Activated CD8-positive, alpha-beta T cell treated with anti-CD3 and anti-CD28 coated beads, Interleukin-2, amount 10 ng/mL, durations not matched to agents 7 days and 5 days (primary cell): ENCODE measurements at regions not wholly inside any gene's neighbourhood (a gene's known extent, or its start where the extent isn't known, plus 50 kb on each side); places are given as distances from the start of the nearest gene placed in this dataset.

Experiments used
- ATAC-seq: fragments of 150-1000 bp; cut with Tn5 transposase; one replicate; pipeline ENCODE4 v1.10.0; 2021; ENCODE audit warnings: moderate library complexity
- CTCF ChIA-PET: fragments of 350-600 bp; sonication (Branson Sonifier 250); formaldehyde crosslinking; loops from one replicate; lab custom pipeline; 2021; ENCODE audit warnings: antibody characterized with exemption; lab: Charles Lee
- POLR2A ChIA-PET: fragments of 350-600 bp; sonication (Branson Sonifier 250); formaldehyde crosslinking; loops from one replicate; lab custom pipeline; 2021; ENCODE audit warnings: antibody characterized with exemption; lab: Charles Lee
- DNase-seq: peaks from one replicate; pipeline ENCODE4 v3.0.0-alpha.2; 2020
- H3K27ac Mint-ChIP-seq: one replicate; pipeline ENCODE4 v1.8.0; 2021; ENCODE audit warnings: mild to moderate bottlenecking, mixed read lengths
- H3K27me3 Mint-ChIP-seq: one replicate; pipeline ENCODE4 v1.8.0; 2021; ENCODE audit warnings: low read depth, mixed read lengths
- H3K36me3 Mint-ChIP-seq: one replicate; pipeline ENCODE4 v1.8.0; 2021; ENCODE audit warnings: low read depth, mixed read lengths
- H3K4me1 Mint-ChIP-seq: one replicate; pipeline ENCODE4 v1.8.0; 2021; ENCODE audit warnings: low read depth, mixed read lengths
- H3K4me3 Mint-ChIP-seq: one replicate; pipeline ENCODE4 v1.8.0; 2021; ENCODE audit warnings: mild to moderate bottlenecking, mixed read lengths
- H3K9me3 Mint-ChIP-seq: one replicate; pipeline ENCODE4 v1.8.0; 2022; ENCODE audit warnings: mixed read lengths; ENCODE audit not compliant: insufficient read depth

DNA sequence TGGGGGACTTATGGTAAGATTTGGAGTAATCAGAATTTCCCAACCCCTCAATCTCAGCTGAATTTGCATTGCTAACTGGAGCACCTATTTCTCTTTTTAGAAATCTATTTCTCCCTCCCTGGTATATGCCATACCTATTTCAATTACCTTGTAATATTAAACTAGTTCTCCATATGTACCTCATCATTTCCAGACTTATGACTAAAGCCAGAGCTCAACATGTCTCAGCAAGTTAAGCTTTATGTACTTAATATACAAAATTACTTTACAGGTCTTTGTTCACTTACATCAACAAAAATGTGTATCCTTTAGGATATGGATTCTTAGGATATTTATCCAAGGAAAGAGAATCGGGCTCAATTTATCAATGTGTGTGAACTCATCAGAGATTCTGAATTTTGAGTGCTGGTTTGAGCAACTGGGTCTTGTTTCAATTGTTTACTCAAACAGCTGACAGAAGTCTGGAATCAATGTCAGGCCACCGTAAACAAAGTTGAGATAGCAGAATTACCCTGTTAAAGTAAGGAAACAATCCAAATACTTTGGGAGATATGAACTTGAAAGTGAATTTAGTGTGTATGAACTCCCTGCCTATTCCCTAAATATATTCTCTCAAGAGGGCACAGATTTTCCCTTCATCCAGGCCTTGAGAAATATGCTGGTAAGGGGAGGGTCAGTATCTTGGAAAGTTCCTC is 199.6 kb downstream of the VEGFC start:
- DNase-seq (no peak), ATAC-seq (no peak)
- Mint-ChIP-seq H3K27me3 (no peaks in the 10 kb centered on the region), H3K27ac (no peak overlapping the region), H3K4me1 (no peaks in the 10 kb centered on the region), H3K9me3 (no peaks in the 10 kb centered on the region), H3K36me3 (no peaks in the 10 kb centered on the region), H3K4me3 (no peak overlapping the region)
- CTCF ChIA-PET = interaction anchor here (0.8 kb wide), 1 partner anchor 37 kb away, joined by 4 read pairs; no protein-coding TSS in a partner anchor
- POLR2A ChIA-PET = no interaction called here

DNA sequence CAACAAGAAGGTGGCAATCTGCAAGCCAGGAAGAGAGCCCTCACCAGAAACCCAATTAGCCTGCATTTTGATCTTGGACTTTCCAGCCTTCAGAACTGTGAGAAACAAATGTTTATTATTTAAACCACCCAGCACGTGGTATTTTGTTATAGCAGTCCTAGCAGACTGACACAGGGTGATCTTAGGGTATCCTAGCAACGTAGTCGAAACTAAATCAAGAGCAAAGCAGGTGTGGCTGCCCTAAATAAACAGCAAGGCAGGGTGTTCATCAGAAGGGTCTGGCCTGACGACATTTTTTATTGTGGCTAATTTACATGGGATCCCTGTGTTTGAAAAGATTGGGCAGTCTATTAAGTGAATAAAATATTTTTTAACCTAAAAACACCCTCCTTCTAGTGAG is 198.8 kb downstream of the VEGFC start:
- Mint-ChIP-seq H3K4me1 (no peaks in the 10 kb centered on the region), H3K36me3 (no peaks in the 10 kb centered on the region), H3K27me3 (no peaks in the 10 kb centered on the region), H3K4me3 (no peak overlapping the region), H3K27ac (no peak overlapping the region), H3K9me3 (no peaks in the 10 kb centered on the region)
- ATAC-seq = no peak
- ChIA-PET CTCF (no interaction called here), POLR2A (no interaction called here)
- no peak for DNase-seq

DNA sequence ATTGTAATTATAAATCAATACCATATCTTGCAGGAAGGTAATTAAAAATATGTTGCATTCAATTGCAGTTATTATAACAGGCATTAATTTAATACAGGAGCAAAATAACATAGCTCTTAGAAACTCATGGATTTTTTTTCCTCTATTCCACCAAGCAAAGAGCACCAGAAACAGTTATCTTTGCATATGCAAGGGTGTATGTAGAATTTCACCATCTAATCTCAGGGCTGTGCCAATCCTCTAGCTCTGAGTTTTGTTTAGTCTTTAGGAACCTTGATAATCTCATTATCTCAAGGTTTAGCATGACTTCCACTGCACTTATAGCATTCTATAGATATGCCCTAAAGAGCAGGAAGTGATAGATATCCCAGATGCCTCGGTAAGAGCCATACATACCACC is 197.5 kb downstream of the VEGFC start:
- Mint-ChIP-seq H3K4me1 (no peaks in the 10 kb centered on the region), H3K27me3 (no peaks in the 10 kb centered on the region), H3K9me3 (no peaks in the 10 kb centered on the region), H3K36me3 (no peaks in the 10 kb centered on the region), H3K4me3 (no peak overlapping the region), H3K27ac (no peak overlapping the region)
- CTCF ChIA-PET = no interaction called here
- POLR2A ChIA-PET = no interaction called here
- DNase-seq (no peak), ATAC-seq (no peak)

DNA sequence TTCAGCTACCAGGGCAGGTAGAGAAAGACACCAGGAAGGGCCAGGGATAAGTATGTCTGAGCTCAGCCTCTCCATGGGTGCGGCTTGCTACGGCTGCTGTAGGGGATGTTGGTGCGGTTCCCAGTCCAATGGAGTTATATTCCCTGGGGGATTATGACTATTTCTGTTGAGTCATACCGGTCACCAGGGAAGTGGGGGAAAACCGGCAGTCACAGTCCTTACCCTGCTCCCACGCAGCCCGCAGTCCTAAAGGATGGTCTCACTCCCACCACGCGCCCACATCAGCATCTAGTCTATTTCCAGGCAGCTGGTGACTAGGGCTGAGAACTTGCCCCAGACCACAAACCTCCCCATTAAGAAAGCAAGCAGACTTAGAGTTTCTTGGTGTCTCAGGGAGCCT is 191.6 kb downstream of the VEGFC start:
- no peaks in the 10 kb centered on the region for H3K36me3 Mint-ChIP-seq
- H3K9me3 Mint-ChIP-seq = no peaks in the 10 kb centered on the region
- no peaks in the 10 kb centered on the region for H3K4me1 Mint-ChIP-seq
- H3K4me3 Mint-ChIP-seq = no peak overlapping the region
- ChIA-PET POLR2A (no interaction called here), CTCF (interaction anchor here (0.7 kb wide), 2 partner anchors 8 to 44 kb away, joined by 3 to 4 read pairs; no protein-coding TSS in a partner anchor)
- H3K27me3 Mint-ChIP-seq = no peaks in the 10 kb centered on the region
- DNase-seq (no peak), ATAC-seq (no peak)
- H3K27ac Mint-ChIP-seq = no peak overlapping the region

DNA sequence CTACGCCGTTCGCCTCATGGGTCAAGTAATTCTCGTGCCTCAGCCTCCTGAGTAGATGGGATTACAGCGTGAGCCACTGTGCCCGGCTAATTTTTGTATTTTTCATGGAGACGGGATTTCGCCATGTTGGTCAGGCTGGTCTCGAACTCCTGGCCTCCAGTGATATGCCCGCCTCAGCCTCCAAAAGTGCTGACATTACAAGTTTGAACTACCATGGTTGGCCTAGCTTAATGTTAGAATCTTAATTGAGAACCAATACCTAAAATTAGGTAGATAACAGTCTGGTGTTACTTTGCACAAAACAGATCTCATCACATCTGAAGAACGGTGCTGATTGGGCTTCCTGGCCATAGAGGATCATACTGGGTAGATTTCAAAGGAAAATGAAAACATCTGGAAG is 184.9 kb downstream of the VEGFC start:
- H3K36me3 Mint-ChIP-seq = no peaks in the 10 kb centered on the region
- no peak overlapping the region for H3K27ac Mint-ChIP-seq
- ChIA-PET POLR2A (no interaction called here), CTCF (no interaction called here)
- no peak overlapping the region for H3K4me3 Mint-ChIP-seq
- ATAC-seq (no peak), DNase-seq (no peak)
- H3K27me3 Mint-ChIP-seq = no peaks in the 10 kb centered on the region
- no peaks in the 10 kb centered on the region for H3K9me3 Mint-ChIP-seq
- H3K4me1 Mint-ChIP-seq = no peaks in the 10 kb centered on the region

DNA sequence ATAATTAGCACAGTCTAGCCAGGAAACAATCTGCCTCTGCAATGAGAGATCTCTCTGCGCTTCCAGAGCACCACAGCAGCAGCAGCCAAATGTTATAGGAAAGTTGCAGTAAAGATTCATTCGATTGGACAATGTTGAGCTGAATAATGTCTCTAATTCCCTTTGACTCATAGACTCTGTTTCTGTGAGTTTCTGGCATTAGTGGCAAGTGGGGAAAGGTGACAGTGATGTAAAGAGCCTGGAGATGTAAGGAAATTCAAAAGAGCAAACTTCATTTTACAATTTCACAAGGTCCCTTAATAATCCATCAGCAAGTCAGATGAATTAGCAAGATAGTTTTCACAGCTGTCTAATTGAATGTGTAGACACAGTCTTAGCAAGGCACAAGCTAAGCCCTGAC is 184.4 kb downstream of the VEGFC start:
- H3K4me1 Mint-ChIP-seq = no peaks in the 10 kb centered on the region
- H3K9me3 Mint-ChIP-seq = no peaks in the 10 kb centered on the region
- H3K36me3 Mint-ChIP-seq = no peaks in the 10 kb centered on the region
- no peak overlapping the region for H3K4me3 Mint-ChIP-seq
- CTCF ChIA-PET = no interaction called here
- no peaks in the 10 kb centered on the region for H3K27me3 Mint-ChIP-seq
- DNase-seq (no peak), ATAC-seq (no peak)
- POLR2A ChIA-PET = no interaction called here
- no peak overlapping the region for H3K27ac Mint-ChIP-seq

DNA sequence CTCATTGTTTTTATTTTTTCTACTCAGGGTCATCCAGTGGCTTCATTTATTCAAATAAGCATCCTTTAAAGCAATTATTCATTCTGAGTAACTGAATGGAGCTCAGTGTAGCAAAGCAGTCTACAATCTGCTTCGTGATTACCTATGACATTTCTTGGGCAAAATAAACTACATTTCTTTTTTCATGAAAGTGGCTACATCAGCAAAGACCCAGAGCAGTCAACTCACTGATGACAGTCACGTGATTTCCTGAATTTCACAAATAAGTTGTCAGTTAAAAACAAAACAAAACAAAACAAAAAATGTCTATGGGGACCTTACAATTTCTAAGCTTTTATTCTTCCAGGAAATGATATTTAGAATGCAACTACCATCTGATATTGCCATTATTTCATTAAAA is 182.1 kb downstream of the VEGFC start:
- ChIA-PET POLR2A (no interaction called here), CTCF (no interaction called here)
- no peaks in the 10 kb centered on the region for H3K4me1 Mint-ChIP-seq
- no peaks in the 10 kb centered on the region for H3K9me3 Mint-ChIP-seq
- H3K27ac Mint-ChIP-seq = no peak overlapping the region
- H3K36me3 Mint-ChIP-seq = no peaks in the 10 kb centered on the region
- DNase-seq (no peak), ATAC-seq (no peak)
- no peaks in the 10 kb centered on the region for H3K27me3 Mint-ChIP-seq
- H3K4me3 Mint-ChIP-seq = no peak overlapping the region

DNA sequence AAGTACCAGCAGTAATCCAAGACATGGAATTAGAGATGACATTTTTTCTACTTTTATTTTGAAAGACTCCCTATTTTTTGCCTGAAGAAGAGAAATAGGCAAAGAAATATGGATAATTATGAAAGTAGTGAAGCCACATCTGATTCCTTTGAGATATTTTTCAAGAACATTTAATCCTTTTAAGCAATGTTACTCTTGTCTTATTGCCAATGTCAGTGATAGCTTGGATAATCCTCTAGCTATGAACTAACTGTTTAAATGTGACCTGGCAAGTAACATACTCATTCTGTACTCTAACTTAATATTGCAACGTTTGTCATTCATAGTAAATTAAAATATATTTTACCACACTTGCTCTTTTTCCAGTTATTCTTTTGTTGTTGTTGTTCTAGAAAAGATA is 181.3 kb downstream of the VEGFC start:
- Mint-ChIP-seq H3K27ac (no peak overlapping the region), H3K4me3 (no peak overlapping the region), H3K4me1 (no peaks in the 10 kb centered on the region), H3K9me3 (no peaks in the 10 kb centered on the region), H3K27me3 (no peaks in the 10 kb centered on the region), H3K36me3 (no peaks in the 10 kb centered on the region)
- POLR2A ChIA-PET = no interaction called here
- ATAC-seq (no peak), DNase-seq (no peak)
- CTCF ChIA-PET = no interaction called here

DNA sequence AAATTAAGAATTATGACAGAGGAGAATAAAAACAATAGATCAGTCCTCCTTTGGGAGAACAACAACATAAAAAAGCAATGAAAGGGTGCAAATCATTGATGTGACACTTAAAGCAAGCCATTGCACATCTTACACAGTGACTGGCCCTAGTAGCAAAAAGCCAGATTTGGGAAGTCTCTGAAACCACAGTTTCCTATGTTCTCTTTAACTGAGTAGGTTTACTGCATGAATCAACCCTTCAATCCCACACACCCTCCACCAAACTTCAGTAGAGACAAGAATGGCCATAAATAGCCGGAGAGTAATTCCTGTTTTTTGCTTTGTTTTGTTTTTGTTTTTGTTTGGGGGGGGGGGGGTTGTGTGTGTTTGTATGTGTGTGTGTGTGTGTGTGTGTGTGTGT is 180.8 kb downstream of the VEGFC start:
- no peak for ATAC-seq
- no peaks in the 10 kb centered on the region for H3K9me3 Mint-ChIP-seq
- no peak for DNase-seq
- no peak overlapping the region for H3K27ac Mint-ChIP-seq
- no peak overlapping the region for H3K4me3 Mint-ChIP-seq
- POLR2A ChIA-PET = no interaction called here
- CTCF ChIA-PET = no interaction called here
- H3K36me3 Mint-ChIP-seq = no peaks in the 10 kb centered on the region
- H3K4me1 Mint-ChIP-seq = no peaks in the 10 kb centered on the region
- no peaks in the 10 kb centered on the region for H3K27me3 Mint-ChIP-seq

DNA sequence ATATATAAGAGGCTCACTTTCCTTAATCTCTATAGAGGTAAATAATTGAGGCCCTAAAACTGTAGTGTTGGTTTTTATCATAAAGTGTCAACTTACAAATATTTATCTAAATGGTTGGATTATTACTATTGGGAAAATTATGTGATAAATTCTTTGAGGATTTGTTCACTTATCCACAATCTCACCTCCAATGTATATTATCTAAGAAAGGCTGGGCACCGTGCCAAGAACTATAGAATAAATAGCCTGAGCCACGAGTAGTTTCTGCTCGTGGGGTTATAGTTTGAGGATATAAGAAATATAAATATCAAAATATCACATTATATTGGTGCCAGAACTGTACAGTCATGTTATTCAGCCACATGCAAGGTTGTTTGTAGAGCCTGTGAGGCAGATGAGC is 177.9 kb downstream of the VEGFC start:
- Mint-ChIP-seq H3K4me1 (no peaks in the 10 kb centered on the region), H3K36me3 (no peaks in the 10 kb centered on the region), H3K27ac (no peak overlapping the region), H3K9me3 (no peaks in the 10 kb centered on the region), H3K4me3 (no peak overlapping the region), H3K27me3 (no peaks in the 10 kb centered on the region)
- ChIA-PET POLR2A (no interaction called here), CTCF (no interaction called here)
- ATAC-seq (no peak), DNase-seq (no peak)

DNA sequence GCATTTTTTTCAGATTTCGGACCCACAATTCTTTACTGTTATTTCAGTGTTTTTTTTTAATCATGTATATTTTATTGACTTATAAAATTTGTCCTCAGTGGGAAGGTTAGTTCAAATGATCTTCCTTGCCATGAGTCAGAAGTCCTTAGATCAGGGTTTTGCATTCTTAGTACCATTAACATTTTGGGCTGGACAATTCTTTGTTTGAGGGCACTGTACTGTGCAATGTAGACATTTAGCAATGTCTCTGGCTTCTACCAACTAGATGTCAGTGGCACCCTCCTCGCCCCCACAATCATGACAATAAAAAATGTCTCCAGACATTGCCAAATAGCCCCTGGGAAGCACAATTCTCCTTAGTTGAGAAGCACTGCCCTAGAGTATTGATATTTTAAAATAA is 176.6 kb downstream of the VEGFC start:
- ChIA-PET CTCF (no interaction called here), POLR2A (no interaction called here)
- Mint-ChIP-seq H3K4me1 (no peaks in the 10 kb centered on the region), H3K4me3 (no peak overlapping the region), H3K27ac (no peak overlapping the region), H3K9me3 (no peaks in the 10 kb centered on the region), H3K27me3 (no peaks in the 10 kb centered on the region), H3K36me3 (no peaks in the 10 kb centered on the region)
- no peak for DNase-seq
- ATAC-seq = no peak

DNA sequence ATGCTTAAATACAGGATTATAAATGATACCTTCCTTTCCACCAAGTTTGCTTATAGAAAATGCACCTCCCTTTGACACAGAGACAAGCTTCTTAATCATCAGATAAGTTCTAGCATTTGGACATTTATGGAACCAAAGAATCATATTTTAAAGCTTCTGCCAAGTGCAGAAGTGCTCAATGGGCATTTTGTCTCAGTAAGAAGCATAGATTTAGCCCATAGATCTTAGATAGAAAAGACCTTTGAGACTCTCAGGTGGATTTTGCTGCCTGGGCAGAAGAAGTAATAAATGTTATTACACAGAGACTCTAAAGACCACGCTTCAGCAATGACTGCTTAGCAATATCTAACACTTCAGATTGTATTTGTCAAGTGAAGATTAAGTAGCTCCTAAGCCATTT is 174.6 kb downstream of the VEGFC start:
- CTCF ChIA-PET = no interaction called here
- H3K4me3 Mint-ChIP-seq = no peak overlapping the region

DNA sequence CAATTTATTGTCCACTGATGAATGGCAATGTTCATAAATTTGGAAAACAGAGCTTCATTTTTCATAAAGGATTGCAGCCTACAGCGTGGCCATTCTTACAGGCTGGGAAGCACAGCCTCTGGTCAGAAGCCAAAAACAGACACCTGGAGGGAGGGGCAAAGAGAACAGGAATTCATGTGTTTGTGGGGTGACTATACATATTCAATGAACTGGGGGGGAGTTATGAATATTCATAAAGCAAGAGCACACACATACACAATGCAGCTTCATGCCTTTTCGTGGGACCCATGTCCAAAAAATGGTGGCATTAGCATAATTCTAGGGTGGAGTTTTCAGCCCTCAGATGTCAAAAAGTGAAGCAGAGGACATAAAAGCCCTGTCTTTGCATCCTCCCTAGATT is 173.3 kb downstream of the VEGFC start:
- Mint-ChIP-seq H3K9me3 (peaks cover under 1% of the 10 kb centered on the region), H3K27ac (no peak overlapping the region), H3K27me3 (no peaks in the 10 kb centered on the region), H3K4me3 (no peak overlapping the region), H3K4me1 (no peaks in the 10 kb centered on the region), H3K36me3 (no peaks in the 10 kb centered on the region)
- CTCF ChIA-PET = no interaction called here
- POLR2A ChIA-PET = no interaction called here
- ATAC-seq = no peak
- DNase-seq = no peak

More for the DNA sequence above, 174.6 kb downstream of the VEGFC start:
- Mint-ChIP-seq H3K27ac (no peak overlapping the region), H3K27me3 (no peaks in the 10 kb centered on the region), H3K36me3 (no peaks in the 10 kb centered on the region), H3K9me3 (no peaks in the 10 kb centered on the region), H3K4me1 (no peaks in the 10 kb centered on the region)
- DNase-seq = no peak
- POLR2A ChIA-PET = no interaction called here
- ATAC-seq = no peak
